ENCODE measurements at regions not wholly inside any gene's neighbourhood (a gene's known extent, or its start where the extent isn't known, plus 50 kb on each side); places are given as distances from the start of the nearest gene placed in this dataset.

DNA sequence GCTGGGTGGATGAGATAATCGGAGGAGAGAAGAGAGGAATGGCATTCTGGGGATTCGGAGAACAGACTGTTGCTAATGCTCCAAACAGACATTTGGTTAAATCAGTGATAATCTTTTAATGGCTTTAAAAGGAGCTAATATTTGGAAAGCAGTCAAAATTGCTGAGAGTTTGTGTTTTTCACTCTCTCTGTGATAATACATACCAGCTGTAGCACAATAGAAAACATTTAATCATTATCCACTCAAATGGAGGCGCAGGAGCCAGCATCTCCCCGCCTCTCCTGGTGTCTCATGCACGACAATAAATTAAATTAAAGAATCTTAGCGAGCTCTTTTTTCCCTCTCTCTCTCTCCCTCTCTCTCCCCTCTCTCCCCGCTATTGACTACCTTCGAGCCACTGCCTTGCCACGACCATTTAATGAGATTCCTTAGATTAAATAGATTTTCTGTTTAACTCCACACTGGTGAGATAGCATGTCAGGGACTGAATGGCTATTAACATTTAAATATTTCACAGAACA lies 268.6 kb upstream of the MVB12B start:
- TF ChIP-seq POLR2A (IDR thresholded peaks at IDR 0.05), result no peak
- TF ChIP-seq CTCF (IDR thresholded peaks at IDR 0.05), result no peak
- intact Hi-C loops (cut with DNase I), result no loop called here
- Histone ChIP-seq H3K9me3 (replicated peaks in 1 of 3) (no peaks in the 10 kb centered on the region), H3K27me3 (peaks cover 4% of the 10 kb centered on the region), H3K27ac (no peak overlapping the region), H3K36me3 (replicated peaks in 1 of 2) (no peaks in the 10 kb centered on the region), H3K4me3 (no peak overlapping the region), H3K4me1 (replicated peaks in 1 of 2) (no peaks in the 10 kb centered on the region)
- DNase-seq, result no peak
- 62 to 66% (median 64%) methylated on average over 9 of the region's 9 CpGs for WGBS, 4 donors

GRCh38 chr9:126058591-126058990 lies 268.0 kb upstream of the MVB12B start:
- H3K36me3 ChIP-seq (replicated peaks in 1 of 2), result no peaks in the 10 kb centered on the region
- intact Hi-C loops (cut with DNase I), result no loop called here
- peaks cover 4% of the 10 kb centered on the region for H3K27me3 ChIP-seq
- TF ChIP-seq POLR2A (IDR thresholded peaks at IDR 0.05), result no peak
- TF ChIP-seq CTCF (IDR thresholded peaks at IDR 0.05), result no peak
- 56 to 74% (median 66%) methylated on average over 15 to 16 of the region's 16 CpGs for WGBS, 4 donors
- H3K4me3 ChIP-seq, result no peak overlapping the region
- DNase-seq, result peak in 1 of 7 donors; percentile 55
- H3K4me1 ChIP-seq (replicated peaks in 1 of 2), result no peaks in the 10 kb centered on the region
- no peak overlapping the region for H3K27ac ChIP-seq
- H3K9me3 ChIP-seq (replicated peaks in 1 of 3), result no peaks in the 10 kb centered on the region

DNA sequence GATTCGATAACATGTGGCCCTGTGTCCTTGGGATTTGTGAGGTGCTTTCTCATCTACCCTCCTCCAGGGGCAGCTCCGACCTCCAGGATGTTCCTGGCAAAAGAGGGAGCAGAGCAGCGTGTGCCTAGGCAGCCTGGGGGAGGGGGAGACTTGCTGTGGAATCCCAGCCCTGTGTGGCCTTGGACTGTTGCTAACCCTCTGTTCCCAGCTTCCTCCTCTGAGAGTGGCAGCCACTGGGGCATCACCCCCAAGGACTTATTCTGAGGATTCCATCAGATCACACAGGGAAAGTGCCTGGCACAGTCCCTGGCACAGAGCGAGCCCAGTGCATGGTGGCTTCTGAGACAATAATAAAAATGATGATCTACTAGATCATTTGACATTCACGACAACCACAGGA lies 265.1 kb upstream of the MVB12B start:
- intact Hi-C loops (cut with DNase I), result no loop called here
- Histone ChIP-seq H3K9me3 (replicated peaks in 1 of 3) (no peaks in the 10 kb centered on the region), H3K27me3 (no peaks in the 10 kb centered on the region), H3K4me1 (replicated peaks in 1 of 2) (no peaks in the 10 kb centered on the region), H3K4me3 (no peak overlapping the region), H3K36me3 (replicated peaks in 1 of 2) (no peaks in the 10 kb centered on the region), H3K27ac (no peak overlapping the region)
- peak in 2 of 7 donors; percentile 9 to 24 for DNase-seq
- TF ChIP-seq CTCF (IDR thresholded peaks at IDR 0.05) (no peak), POLR2A (IDR thresholded peaks at IDR 0.05) (no peak)
- 47 to 58% (median 51%) methylated on average over 5 of the region's 5 CpGs for WGBS, 4 donors

DNA sequence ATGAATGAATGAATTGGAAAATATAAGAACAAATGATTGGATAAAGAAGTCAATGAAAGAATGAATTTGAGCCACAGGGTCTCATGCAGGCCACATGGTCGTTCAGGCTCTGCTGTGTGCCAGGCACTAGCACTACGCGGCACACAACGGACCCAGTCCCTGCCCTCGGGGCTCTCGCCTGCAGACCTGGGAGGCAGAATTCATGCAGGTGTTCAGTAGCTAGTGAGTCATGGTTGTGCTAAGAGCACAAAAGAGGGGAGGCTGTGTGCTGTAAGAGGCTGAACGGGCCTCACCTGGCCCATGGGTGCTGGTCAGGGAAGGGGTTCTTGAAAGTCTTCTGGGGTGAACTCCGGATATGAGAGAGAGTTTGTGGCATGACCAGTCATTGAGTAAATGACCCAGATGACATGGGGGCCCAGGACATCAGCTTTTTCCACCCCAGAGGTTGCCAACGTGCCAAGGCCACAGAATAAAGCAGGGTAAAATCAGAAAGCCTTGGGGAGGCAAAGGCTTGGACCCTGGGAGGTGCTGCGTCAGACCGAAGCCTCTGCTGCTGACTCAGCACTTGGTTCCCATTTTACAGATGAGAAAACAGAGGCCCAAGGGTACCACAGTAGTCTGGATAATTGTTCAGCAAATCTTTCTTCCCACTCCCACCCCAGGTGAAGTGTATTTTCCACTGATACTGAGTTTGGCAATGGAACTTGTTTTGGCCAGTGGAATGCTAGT lies 264.3 kb upstream of the MVB12B start:
- H3K9me3 ChIP-seq (replicated peaks in 1 of 3), result no peaks in the 10 kb centered on the region
- no peak overlapping the region for H3K27ac ChIP-seq
- H3K4me3 ChIP-seq, result no peak overlapping the region
- no peak for DNase-seq
- no peaks in the 10 kb centered on the region for H3K36me3 ChIP-seq (replicated peaks in 1 of 2)
- WGBS, 4 donors, result 84 to 91% (median 87%) methylated on average over 8 to 11 of the region's 11 CpGs
- no peaks in the 10 kb centered on the region for H3K27me3 ChIP-seq
- no peaks in the 10 kb centered on the region for H3K4me1 ChIP-seq (replicated peaks in 1 of 2)
- intact Hi-C loops (cut with DNase I), result no loop called here
- TF ChIP-seq POLR2A (IDR thresholded peaks at IDR 0.05), result no peak
- no peak for TF ChIP-seq CTCF (IDR thresholded peaks at IDR 0.05)
